Type B pancreatic cell (in vitro differentiated cells): ENCODE measurements at regions not wholly inside any gene's neighbourhood (a gene's known extent, or its start where the extent isn't known, plus 50 kb on each side); places are given as distances from the start of the nearest gene placed in this dataset.
A peak's percentile ranks its signal among the peaks of the same experiment; 100 is the strongest.

Source experiments
- DNase-seq: peaks from one replicate; pipeline ENCODE4 v3.0.0; 2021; ENCODE audit warnings: mixed read lengths; ENCODE audit not compliant: unreplicated experiment; ENCODE audit errors: extremely low spot score
- H3K27ac Mint-ChIP-seq: 2 replicates; pipeline ENCODE4 v1.8.0; 2021; ENCODE audit warnings: mild to moderate bottlenecking, mixed read lengths
- H3K27me3 Mint-ChIP-seq: 2 replicates; pipeline ENCODE4 v1.8.0; 2021; ENCODE audit warnings: mixed read lengths
- H3K36me3 Mint-ChIP-seq: 2 replicates; pipeline ENCODE4 v1.8.0; 2021; ENCODE audit warnings: mixed read lengths
- H3K4me1 Mint-ChIP-seq: one replicate; pipeline ENCODE4 v1.8.0; 2021; ENCODE audit warnings: mixed read lengths; ENCODE audit not compliant: unreplicated experiment
- H3K4me3 Mint-ChIP-seq: 2 replicates; pipeline ENCODE4 v1.8.0; 2021; ENCODE audit warnings: mild to moderate bottlenecking, mixed read lengths
- H3K9me3 Mint-ChIP-seq: 2 replicates; pipeline ENCODE4 v1.8.0; 2021; ENCODE audit warnings: mixed read lengths
- TF ChIP-seq, protein P1 (sequence below): fragments of 200-600 bp; sonication (generic); conservative IDR thresholded peaks from 2 replicates; pipeline ENCODE4 v1.5.0; 2021; ENCODE audit warnings: antibody characterized with exemption, mild to moderate bottlenecking

DNA sequence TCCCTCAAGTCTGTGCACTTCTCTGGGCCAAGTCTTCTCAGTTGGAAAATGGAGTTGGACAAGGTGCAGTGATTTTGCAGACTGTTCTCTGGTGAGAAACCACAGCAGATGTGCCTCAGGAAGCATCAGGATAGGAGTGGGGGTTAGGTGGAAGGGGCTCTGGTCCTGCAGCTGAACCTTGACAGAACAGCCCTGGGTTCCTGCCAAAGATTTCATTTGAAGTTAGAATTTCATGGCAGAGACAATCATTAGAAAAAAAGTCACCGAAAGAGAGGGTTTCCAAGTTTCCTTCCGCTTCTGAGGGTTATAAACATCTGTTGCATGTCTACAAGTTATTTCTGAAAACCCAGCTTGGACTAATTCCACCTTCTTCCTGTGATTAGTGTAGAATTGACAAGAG lies 80.4 kb upstream of the IRX3 start:
- Mint-ChIP-seq H3K9me3 (no peaks in the 10 kb centered on the region), H3K4me1 (peaks cover 35% of the 10 kb centered on the region), H3K36me3 (no peaks in the 10 kb centered on the region), H3K27me3 (peaks cover 53% of the 10 kb centered on the region), H3K27ac (no peak overlapping the region), H3K4me3 (no peak overlapping the region)
- TF ChIP-seq, protein P1, sequence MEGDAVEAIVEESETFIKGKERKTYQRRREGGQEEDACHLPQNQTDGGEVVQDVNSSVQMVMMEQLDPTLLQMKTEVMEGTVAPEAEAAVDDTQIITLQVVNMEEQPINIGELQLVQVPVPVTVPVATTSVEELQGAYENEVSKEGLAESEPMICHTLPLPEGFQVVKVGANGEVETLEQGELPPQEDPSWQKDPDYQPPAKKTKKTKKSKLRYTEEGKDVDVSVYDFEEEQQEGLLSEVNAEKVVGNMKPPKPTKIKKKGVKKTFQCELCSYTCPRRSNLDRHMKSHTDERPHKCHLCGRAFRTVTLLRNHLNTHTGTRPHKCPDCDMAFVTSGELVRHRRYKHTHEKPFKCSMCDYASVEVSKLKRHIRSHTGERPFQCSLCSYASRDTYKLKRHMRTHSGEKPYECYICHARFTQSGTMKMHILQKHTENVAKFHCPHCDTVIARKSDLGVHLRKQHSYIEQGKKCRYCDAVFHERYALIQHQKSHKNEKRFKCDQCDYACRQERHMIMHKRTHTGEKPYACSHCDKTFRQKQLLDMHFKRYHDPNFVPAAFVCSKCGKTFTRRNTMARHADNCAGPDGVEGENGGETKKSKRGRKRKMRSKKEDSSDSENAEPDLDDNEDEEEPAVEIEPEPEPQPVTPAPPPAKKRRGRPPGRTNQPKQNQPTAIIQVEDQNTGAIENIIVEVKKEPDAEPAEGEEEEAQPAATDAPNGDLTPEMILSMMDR: no peak
- no peak for DNase-seq

DNA sequence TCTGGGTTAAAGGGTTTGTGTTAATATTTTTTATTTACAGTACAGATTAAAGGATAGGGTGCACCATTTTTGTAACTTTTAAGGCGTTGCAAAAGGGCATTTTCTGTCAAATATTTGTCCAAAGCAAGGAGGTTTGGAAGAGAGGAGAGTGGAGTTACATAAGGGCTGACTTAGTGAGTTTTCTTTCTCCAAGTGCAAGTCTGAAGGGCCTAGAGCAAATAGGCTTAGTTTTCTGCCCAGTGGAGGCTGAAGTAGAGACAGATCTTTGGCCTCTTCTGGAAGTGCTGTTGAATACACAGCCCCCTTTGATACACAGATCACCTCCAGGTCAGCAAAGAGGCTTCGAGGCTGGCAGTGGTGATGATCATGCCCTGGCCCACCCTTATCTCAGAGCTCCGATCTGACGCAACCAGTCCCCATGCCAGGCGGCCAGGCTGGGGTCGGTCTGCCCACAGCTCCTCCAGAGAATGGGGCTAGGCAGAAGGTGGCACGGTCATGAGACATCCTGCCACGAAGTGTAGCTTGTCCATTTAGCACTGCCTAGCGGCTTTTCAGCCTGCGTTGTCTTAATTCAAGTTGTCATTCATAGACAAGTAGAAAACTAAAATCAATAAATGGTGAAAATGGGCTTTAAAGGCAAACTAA lies 79.5 kb upstream of the IRX3 start:
- no peak for DNase-seq
- TF ChIP-seq, protein P1: no peak
- H3K4me1 Mint-ChIP-seq: peaks cover 38% of the 10 kb centered on the region

GRCh38 chr16:54363766-54364165 lies 77.2 kb upstream of the IRX3 start:
- Mint-ChIP-seq H3K4me1 (peaks cover 26% of the 10 kb centered on the region), H3K36me3 (no peaks in the 10 kb centered on the region), H3K4me3 (no peak overlapping the region), H3K27ac (no peak overlapping the region), H3K9me3 (no peaks in the 10 kb centered on the region), H3K27me3 (peaks cover 50% of the 10 kb centered on the region)
- DNase-seq: no peak
- TF ChIP-seq, protein P1: no peak

More for the DNA sequence above, 79.5 kb upstream of the IRX3 start:
- no peak overlapping the region for H3K4me3 Mint-ChIP-seq
- H3K27ac Mint-ChIP-seq: no peak overlapping the region
- H3K9me3 Mint-ChIP-seq: no peaks in the 10 kb centered on the region
- no peaks in the 10 kb centered on the region for H3K36me3 Mint-ChIP-seq
- H3K27me3 Mint-ChIP-seq: peaks cover 59% of the 10 kb centered on the region

DNA sequence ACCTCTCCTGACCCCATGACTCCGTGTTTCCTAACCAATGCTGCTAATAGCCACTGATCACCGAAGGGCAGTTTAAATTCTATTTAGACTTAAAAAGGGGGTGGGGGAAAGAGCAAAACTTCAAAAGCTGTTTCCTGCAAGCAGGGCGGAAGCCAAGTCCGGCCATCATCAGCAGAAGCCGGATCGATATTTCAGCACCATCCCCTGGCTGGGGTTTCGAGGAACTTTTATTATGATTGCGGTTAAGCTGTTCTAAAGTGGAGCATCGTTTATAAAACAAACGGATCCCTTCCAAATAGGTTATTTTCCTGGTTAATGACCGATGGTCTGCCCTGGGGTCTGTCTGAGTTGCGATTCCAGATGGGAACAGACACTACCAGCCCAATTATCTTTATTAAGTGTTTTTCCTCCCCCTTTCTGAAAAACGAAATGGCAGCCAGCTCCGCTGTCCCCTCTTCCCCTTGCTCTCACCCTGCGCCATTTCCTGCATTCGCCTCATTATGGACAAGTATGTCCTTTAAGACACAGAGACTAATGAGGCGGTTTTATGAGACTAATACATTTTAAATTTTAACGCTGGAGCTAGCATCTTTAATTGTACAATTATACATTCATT lies 76.1 kb upstream of the IRX3 start:
- H3K36me3 Mint-ChIP-seq: no peaks in the 10 kb centered on the region
- H3K9me3 Mint-ChIP-seq: no peaks in the 10 kb centered on the region
- DNase-seq: no peak
- H3K27ac Mint-ChIP-seq: peak overlapping the region; percentile 72
- H3K4me1 Mint-ChIP-seq: peaks cover 26% of the 10 kb centered on the region
- peaks cover 49% of the 10 kb centered on the region for H3K27me3 Mint-ChIP-seq
- TF ChIP-seq, protein P1: no peak
- peak overlapping the region; percentile 81 for H3K4me3 Mint-ChIP-seq

DNA sequence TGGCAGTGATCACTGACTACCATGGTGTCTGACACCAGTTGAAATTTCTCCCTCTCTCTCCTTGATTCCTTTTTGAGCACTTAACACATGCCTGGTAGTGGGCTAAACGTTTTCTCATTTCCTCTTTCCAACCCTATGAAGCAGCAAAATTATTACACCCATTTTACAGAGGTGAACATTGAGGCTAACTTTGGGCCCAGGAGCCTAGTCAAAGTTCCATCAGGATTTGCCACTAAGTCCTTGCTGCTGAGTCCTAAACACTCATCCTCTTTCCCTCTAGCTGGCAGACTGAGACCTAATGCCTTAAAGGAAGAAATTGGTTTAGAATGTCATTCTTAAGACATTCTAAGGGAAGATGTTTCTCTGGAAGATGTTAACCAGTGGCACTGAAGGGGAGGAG lies 74.7 kb upstream of the IRX3 start:
- no peak for DNase-seq
- peaks cover 44% of the 10 kb centered on the region for H3K27me3 Mint-ChIP-seq
- H3K4me1 Mint-ChIP-seq: peaks cover 26% of the 10 kb centered on the region
- H3K4me3 Mint-ChIP-seq: peak overlapping the region; percentile 81
- no peaks in the 10 kb centered on the region for H3K36me3 Mint-ChIP-seq
- H3K27ac Mint-ChIP-seq: peak overlapping the region; percentile 72
- TF ChIP-seq, protein P1: no peak
- no peaks in the 10 kb centered on the region for H3K9me3 Mint-ChIP-seq
